SK-N-SH treated with all-trans-retinoic acid at 6 μM for 48 hours (cell line): ENCODE measurements at regions not wholly inside any gene's neighbourhood (a gene's known extent, or its start where the extent isn't known, plus 50 kb on each side); places are given as distances from the start of the nearest gene placed in this dataset.

Source experiments
- ATAC-seq: fragments of 200-7000 bp; cut with Tn5 transposase; 3 replicates; pipeline ENCODE4 v1.9.1; 2020; ENCODE audit warnings: mild to moderate bottlenecking, moderate library complexity
- ARNTL ChIP-seq: fragments of 450-650 bp; formaldehyde crosslinking; IDR thresholded peaks from 2 replicates; pipeline ENCODE4 v1.5.0; 2020; ENCODE audit warnings: low read depth, mild to moderate bottlenecking, moderate library complexity, borderline replicate concordance
- BACH2 ChIP-seq: fragments of 250-450 bp; sonication (Bioruptor Pico); IDR thresholded peaks from 2 replicates; pipeline ENCODE4 v1.9.0; 2021; ENCODE audit warnings: mild to moderate bottlenecking, borderline replicate concordance
- ESRRG ChIP-seq: fragments of 250-450 bp; sonication (Bioruptor Pico); IDR thresholded peaks from 2 replicates; pipeline ENCODE4 v1.6.1; 2021; ENCODE audit warnings: mild to moderate bottlenecking
- GLIS3 ChIP-seq: fragments of 250-450 bp; sonication (Bioruptor Pico); IDR thresholded peaks from 2 replicates; pipeline ENCODE4 v1.5.0; 2020; ENCODE audit warnings: mild to moderate bottlenecking, moderate library complexity
- ISL1 ChIP-seq: fragments of 250-450 bp; sonication (Bioruptor Pico); IDR thresholded peaks from 2 replicates; pipeline ENCODE4 v2.1.2; 2022; ENCODE audit warnings: mild to moderate bottlenecking, moderate library complexity
- PPARA ChIP-seq: fragments of 250-450 bp; sonication (Bioruptor Pico); IDR thresholded peaks from 2 replicates; pipeline ENCODE4 v1.5.0; 2020; ENCODE audit warnings: mild to moderate bottlenecking, borderline replicate concordance
- RARB ChIP-seq: fragments of 250-450 bp; sonication (Bioruptor Pico); IDR thresholded peaks from 2 replicates; pipeline ENCODE4 v1.8.0; 2021; ENCODE audit warnings: mild to moderate bottlenecking, moderate library complexity
- SNAI2 ChIP-seq: fragments of 250-450 bp; sonication (Bioruptor Pico); IDR thresholded peaks from 2 replicates; pipeline ENCODE4 v1.5.0; 2020; ENCODE audit warnings: mild to moderate bottlenecking, moderate library complexity
- TCF4 ChIP-seq: fragments of 250-450 bp; sonication (Bioruptor Pico); IDR thresholded peaks from 2 replicates; pipeline ENCODE4 v1.8.0; 2021; ENCODE audit warnings: mild to moderate bottlenecking, moderate library complexity, borderline replicate concordance
- TOX ChIP-seq: fragments of 250-450 bp; sonication (Bioruptor Pico); IDR thresholded peaks from 2 replicates; pipeline ENCODE4 v1.8.0; 2021; ENCODE audit warnings: mild to moderate bottlenecking, moderate library complexity, borderline replicate concordance
- ZFP3 ChIP-seq: fragments of 250-450 bp; sonication (Bioruptor Pico); IDR thresholded peaks from 2 replicates; pipeline ENCODE4 v1.5.0; 2020; ENCODE audit warnings: mild to moderate bottlenecking, moderate library complexity
- ZFP30 ChIP-seq: fragments of 450-650 bp; formaldehyde crosslinking; IDR thresholded peaks from 2 replicates; pipeline ENCODE4 v1.5.0; 2022; ENCODE audit warnings: mild to moderate bottlenecking, moderate library complexity
- ZNF565 ChIP-seq: fragments of 450-650 bp; formaldehyde crosslinking; conservative IDR thresholded peaks from 2 replicates; pipeline ENCODE4 v1.5.0; 2020; ENCODE audit warnings: low read depth, mild to moderate bottlenecking, moderate library complexity
- ZNF70 ChIP-seq: fragments of 450-650 bp; formaldehyde crosslinking; IDR thresholded peaks from 2 replicates; pipeline ENCODE4 v1.5.0; 2020; ENCODE audit warnings: mild to moderate bottlenecking, moderate library complexity
- ZNF8 ChIP-seq: fragments of 450-650 bp; formaldehyde crosslinking; IDR thresholded peaks from 2 replicates; pipeline ENCODE4 v1.5.0; 2020; ENCODE audit warnings: mild to moderate bottlenecking, moderate library complexity
- TF ChIP-seq, protein P1 (sequence below): fragments of 250-450 bp; sonication (Bioruptor Pico); IDR thresholded peaks from 2 replicates; pipeline ENCODE4 v1.8.0; 2020; ENCODE audit warnings: mild to moderate bottlenecking, moderate library complexity, borderline replicate concordance
- TF ChIP-seq, protein P2 (sequence below): fragments of 250-450 bp; sonication (Bioruptor Pico); IDR thresholded peaks from 2 replicates; pipeline ENCODE4 v1.5.1; 2020; ENCODE audit warnings: low read depth, mild to moderate bottlenecking, moderate library complexity
- TF ChIP-seq, protein P3 (sequence below): fragments of 250-450 bp; sonication (Bioruptor Pico); IDR thresholded peaks from 2 replicates; pipeline ENCODE4 v1.5.0; 2020; ENCODE audit warnings: mild to moderate bottlenecking, moderate library complexity
- TF ChIP-seq, protein P4 (sequence below): fragments of 250-450 bp; sonication (Bioruptor Pico); IDR thresholded peaks from 2 replicates; pipeline ENCODE4 v1.8.0; 2021; ENCODE audit warnings: low read depth, mild to moderate bottlenecking, moderate library complexity, borderline replicate concordance

DNA sequence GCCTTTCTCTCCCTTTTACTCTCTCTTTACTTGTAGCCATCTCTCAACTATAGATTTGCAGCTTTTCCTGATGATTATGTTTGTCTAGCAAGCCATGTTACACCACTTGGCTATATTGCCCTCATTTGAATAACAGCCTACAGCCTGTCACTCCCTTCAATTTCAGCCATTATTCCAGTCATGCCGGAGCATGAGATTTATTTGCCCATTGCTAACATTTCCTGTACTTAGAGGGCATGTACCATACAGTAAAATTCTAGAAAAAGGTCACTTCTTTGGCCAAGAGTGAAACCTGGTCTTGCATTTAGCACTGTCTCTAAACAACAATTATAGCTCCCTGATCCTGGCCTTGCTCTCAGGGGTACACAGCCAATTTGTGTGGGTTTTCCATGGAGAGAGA lies 221.7 kb upstream of the TMC3 start:
- ATAC-seq, result no peak

DNA sequence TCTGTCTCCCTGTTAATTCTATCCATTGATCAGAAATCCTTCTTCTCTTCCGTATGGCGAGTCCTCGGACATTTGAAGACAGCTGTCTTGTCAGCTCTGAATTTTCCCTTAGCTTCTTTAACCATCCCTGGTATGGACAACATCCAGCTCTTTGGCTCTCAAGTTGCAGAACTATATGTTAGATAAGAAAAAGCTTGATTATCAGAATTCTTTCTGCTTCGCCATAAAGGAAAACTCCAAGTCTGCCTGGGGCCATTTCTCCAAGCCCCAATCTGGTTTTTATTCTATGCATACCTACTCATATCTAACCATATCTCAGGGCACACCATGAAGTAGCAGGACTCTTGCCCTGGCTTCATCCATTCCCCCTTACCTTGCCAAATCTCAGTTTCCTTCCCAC lies 215.7 kb upstream of the TMC3 start:
- ATAC-seq, result no peak
- TF ChIP-seq, protein P1, sequence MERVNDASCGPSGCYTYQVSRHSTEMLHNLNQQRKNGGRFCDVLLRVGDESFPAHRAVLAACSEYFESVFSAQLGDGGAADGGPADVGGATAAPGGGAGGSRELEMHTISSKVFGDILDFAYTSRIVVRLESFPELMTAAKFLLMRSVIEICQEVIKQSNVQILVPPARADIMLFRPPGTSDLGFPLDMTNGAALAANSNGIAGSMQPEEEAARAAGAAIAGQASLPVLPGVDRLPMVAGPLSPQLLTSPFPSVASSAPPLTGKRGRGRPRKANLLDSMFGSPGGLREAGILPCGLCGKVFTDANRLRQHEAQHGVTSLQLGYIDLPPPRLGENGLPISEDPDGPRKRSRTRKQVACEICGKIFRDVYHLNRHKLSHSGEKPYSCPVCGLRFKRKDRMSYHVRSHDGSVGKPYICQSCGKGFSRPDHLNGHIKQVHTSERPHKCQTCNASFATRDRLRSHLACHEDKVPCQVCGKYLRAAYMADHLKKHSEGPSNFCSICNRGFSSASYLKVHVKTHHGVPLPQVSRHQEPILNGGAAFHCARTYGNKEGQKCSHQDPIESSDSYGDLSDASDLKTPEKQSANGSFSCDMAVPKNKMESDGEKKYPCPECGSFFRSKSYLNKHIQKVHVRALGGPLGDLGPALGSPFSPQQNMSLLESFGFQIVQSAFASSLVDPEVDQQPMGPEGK (CRISPR knock-in tag), result no peak
- no peak for TF ChIP-seq ZNF8 (CRISPR knock-in tag)
- TF ChIP-seq ZFP3 (CRISPR knock-in tag), result no peak
- no peak for TF ChIP-seq RARB (CRISPR knock-in tag)
- TF ChIP-seq, protein P2, sequence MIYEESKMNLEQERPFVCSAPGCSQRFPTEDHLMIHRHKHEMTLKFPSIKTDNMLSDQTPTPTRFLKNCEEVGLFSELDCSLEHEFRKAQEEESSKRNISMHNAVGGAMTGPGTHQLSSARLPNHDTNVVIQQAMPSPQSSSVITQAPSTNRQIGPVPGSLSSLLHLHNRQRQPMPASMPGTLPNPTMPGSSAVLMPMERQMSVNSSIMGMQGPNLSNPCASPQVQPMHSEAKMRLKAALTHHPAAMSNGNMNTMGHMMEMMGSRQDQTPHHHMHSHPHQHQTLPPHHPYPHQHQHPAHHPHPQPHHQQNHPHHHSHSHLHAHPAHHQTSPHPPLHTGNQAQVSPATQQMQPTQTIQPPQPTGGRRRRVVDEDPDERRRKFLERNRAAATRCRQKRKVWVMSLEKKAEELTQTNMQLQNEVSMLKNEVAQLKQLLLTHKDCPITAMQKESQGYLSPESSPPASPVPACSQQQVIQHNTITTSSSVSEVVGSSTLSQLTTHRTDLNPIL (CRISPR knock-in tag), result no peak
- no peak for TF ChIP-seq ESRRG
- no peak for TF ChIP-seq BACH2
- TF ChIP-seq TOX (CRISPR knock-in tag), result no peak
- no peak for TF ChIP-seq SNAI2
- no peak for TF ChIP-seq GLIS3 (CRISPR knock-in tag)
- TF ChIP-seq, protein P3, sequence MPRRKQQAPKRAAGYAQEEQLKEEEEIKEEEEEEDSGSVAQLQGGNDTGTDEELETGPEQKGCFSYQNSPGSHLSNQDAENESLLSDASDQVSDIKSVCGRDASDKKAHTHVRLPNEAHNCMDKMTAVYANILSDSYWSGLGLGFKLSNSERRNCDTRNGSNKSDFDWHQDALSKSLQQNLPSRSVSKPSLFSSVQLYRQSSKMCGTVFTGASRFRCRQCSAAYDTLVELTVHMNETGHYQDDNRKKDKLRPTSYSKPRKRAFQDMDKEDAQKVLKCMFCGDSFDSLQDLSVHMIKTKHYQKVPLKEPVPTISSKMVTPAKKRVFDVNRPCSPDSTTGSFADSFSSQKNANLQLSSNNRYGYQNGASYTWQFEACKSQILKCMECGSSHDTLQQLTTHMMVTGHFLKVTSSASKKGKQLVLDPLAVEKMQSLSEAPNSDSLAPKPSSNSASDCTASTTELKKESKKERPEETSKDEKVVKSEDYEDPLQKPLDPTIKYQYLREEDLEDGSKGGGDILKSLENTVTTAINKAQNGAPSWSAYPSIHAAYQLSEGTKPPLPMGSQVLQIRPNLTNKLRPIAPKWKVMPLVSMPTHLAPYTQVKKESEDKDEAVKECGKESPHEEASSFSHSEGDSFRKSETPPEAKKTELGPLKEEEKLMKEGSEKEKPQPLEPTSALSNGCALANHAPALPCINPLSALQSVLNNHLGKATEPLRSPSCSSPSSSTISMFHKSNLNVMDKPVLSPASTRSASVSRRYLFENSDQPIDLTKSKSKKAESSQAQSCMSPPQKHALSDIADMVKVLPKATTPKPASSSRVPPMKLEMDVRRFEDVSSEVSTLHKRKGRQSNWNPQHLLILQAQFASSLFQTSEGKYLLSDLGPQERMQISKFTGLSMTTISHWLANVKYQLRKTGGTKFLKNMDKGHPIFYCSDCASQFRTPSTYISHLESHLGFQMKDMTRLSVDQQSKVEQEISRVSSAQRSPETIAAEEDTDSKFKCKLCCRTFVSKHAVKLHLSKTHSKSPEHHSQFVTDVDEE (CRISPR knock-in tag), result no peak
- TF ChIP-seq ARNTL (CRISPR knock-in tag), result no peak
- TF ChIP-seq, protein P4, sequence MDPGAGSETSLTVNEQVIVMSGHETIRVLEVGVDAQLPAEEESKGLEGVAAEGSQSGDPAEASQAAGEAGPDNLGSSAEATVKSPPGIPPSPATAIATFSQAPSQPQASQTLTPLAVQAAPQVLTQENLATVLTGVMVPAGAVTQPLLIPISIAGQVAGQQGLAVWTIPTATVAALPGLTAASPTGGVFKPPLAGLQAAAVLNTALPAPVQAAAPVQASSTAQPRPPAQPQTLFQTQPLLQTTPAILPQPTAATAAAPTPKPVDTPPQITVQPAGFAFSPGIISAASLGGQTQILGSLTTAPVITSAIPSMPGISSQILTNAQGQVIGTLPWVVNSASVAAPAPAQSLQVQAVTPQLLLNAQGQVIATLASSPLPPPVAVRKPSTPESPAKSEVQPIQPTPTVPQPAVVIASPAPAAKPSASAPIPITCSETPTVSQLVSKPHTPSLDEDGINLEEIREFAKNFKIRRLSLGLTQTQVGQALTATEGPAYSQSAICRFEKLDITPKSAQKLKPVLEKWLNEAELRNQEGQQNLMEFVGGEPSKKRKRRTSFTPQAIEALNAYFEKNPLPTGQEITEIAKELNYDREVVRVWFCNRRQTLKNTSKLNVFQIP (CRISPR knock-in tag), result no peak
- TF ChIP-seq, all 23 proteins: peak for 0

More for the DNA sequence above, 221.7 kb upstream of the TMC3 start:
- TF ChIP-seq ARNTL (CRISPR knock-in tag) (no peak), BACH2 (no peak)

DNA sequence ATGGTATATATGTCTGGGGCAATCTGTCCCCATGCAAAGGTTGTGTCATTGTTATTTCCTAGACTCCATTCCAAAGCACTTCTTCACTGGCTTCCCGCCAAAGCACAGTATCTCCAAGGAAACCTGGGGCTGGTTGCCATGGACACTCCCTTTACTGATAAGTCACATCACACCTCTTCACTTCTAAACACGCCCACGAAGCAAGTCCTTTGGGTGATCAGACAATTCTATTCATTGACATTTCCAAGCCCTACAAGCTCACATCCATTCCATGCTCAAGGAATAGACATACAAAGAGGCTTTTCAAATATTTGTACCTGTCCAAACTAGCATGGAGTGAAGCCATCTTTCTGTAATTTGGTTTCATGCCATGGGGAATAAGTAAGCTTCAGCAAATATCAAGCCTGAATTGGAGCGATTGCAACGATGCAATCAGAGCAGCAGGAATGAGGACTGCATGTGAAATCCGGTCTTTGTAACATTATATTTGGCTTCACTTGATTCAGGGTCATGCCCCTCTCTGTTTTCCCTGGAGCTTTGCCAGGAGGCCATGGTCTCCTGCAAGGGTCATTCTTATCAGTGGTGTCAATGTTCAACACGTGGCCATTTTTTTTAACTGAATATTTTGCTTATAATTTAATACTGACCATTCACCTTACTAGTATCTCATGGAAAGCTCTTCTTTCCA lies 201.6 kb upstream of the TMC3 start:
- ATAC-seq, result no peak
- no peak for TF ChIP-seq BACH2
- no peak for TF ChIP-seq PPARA
- no peak for TF ChIP-seq ISL1 (CRISPR knock-in tag)
- TF ChIP-seq, protein P1 (CRISPR knock-in tag), result no peak
- TF ChIP-seq TOX (CRISPR knock-in tag), result no peak
- TF ChIP-seq, protein P3 (CRISPR knock-in tag), result no peak
- no peak for TF ChIP-seq TCF4 (CRISPR knock-in tag)
- no peak for TF ChIP-seq ZFP30
- TF ChIP-seq ZNF70, result no peak
- no peak for TF ChIP-seq GLIS3 (CRISPR knock-in tag)
- TF ChIP-seq, protein P4 (CRISPR knock-in tag), result no peak
- no peak for TF ChIP-seq ZFP3 (CRISPR knock-in tag)
- TF ChIP-seq RARB (CRISPR knock-in tag), result no peak
- no peak for TF ChIP-seq ZNF565 (CRISPR knock-in tag)
